C4-2B (cell line): ENCODE measurements at regions not wholly inside any gene's neighbourhood (a gene's known extent, or its start where the extent isn't known, plus 50 kb on each side); places are given as distances from the start of the nearest gene placed in this dataset.

Experiments
- CTCF ChIP-seq: fragments of 450-650 bp; conservative IDR thresholded peaks from 2 replicates; pipeline ENCODE4 v1.5.1; 2017; ENCODE audit warnings: mild to moderate bottlenecking
- ZFX ChIP-seq: fragments of 450-650 bp; IDR thresholded peaks from 2 replicates; pipeline ENCODE4 v1.6.1; 2017

DNA sequence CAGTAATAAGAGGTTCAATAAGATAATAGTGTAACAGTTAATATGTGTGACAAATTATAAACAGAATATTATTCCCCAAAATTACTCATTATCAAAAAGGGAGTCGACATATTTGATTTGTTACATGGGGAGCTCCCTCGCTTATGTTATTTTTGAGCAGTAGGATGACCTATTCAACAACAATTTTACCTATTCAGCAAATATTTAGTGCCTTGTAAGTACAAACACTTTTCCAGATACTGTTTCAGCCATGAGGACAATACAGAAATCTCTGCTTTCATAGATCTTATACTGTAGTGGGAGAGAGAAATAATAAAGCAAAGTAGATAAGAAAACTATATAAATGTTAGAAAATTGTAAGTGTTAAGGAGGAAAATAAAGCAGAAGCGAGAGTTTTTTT is 1342.8 kb upstream of the WWC1 start:
- no peak for TF ChIP-seq CTCF
- TF ChIP-seq ZFX = no peak
